Fibroblast of lung (primary cell): ENCODE measurements at regions not wholly inside any gene's neighbourhood (a gene's known extent, or its start where the extent isn't known, plus 50 kb on each side); places are given as distances from the start of the nearest gene placed in this dataset.

Experiments used
- DNase-seq, 2 donors: peaks; one replicate each; pipeline versions ENCODE4 v3.0.0 to v3.0.0-alpha.2; 2010; ENCODE audit warnings: low read depth in 2 of 2
- H2AFZ ChIP-seq: 2 replicates; pipeline ENCODE4 v1.5.1; 2012; ENCODE audit warnings: low read length, control low read depth, inconsistent platforms
- H3K27ac ChIP-seq: 2 replicates; pipeline ENCODE4 v1.5.1; 2011; ENCODE audit warnings: low read length, control low read depth; ENCODE audit not compliant: insufficient read depth
- H3K27me3 ChIP-seq: 2 replicates; pipeline ENCODE4 v1.5.1; 2011; ENCODE audit warnings: mild to moderate bottlenecking, low read length; ENCODE audit not compliant: control insufficient read depth, insufficient read depth
- H3K36me3 ChIP-seq: 2 replicates; pipeline ENCODE4 v1.5.1; 2011; ENCODE audit warnings: low read length; ENCODE audit not compliant: control insufficient read depth, insufficient read depth
- H3K4me1 ChIP-seq: 2 replicates; pipeline ENCODE4 v1.5.1; 2011; ENCODE audit warnings: low read length; ENCODE audit not compliant: control insufficient read depth, insufficient read depth; ENCODE audit errors: extremely low read depth
- H3K4me2 ChIP-seq: 2 replicates; pipeline ENCODE4 v1.5.1; 2011; ENCODE audit warnings: low read length, control low read depth; ENCODE audit not compliant: insufficient read depth; ENCODE audit errors: extremely low read depth
- H3K4me3 ChIP-seq, 4 experiments: fragments of 200-600 bp in 1 of 4; sonication (generic) in 1 of 4; replicated peaks in 1 of 4; 2 replicates each; pipeline ENCODE4 v1.5.1; 2011 to 2016; ENCODE audit warnings: low read length in 4 of 4, low read depth in 3 of 4, mild to moderate bottlenecking in 3 of 4, control low read depth in 2 of 4, inconsistent platforms in 1 of 4, mixed read lengths in 1 of 4; ENCODE audit not compliant: insufficient read depth in 1 of 4; ENCODE audit errors: control extremely low read depth in 1 of 4
- H3K79me2 ChIP-seq: 2 replicates; pipeline ENCODE4 v1.5.1; 2012; ENCODE audit warnings: mild to moderate bottlenecking, low read length, inconsistent platforms; ENCODE audit not compliant: control insufficient read depth, insufficient read depth
- H3K9ac ChIP-seq: 2 replicates; pipeline ENCODE4 v1.5.1; 2011; ENCODE audit warnings: mild to moderate bottlenecking, low read length, control low read depth; ENCODE audit not compliant: insufficient read depth
- H3K9me3 ChIP-seq: 2 replicates; pipeline ENCODE4 v1.5.1; 2012; ENCODE audit warnings: low read depth, low read length; ENCODE audit not compliant: control insufficient read depth, insufficient read depth
- H4K20me1 ChIP-seq: 2 replicates; pipeline ENCODE4 v1.5.1; 2011; ENCODE audit warnings: low read length; ENCODE audit not compliant: control insufficient read depth, insufficient read depth; ENCODE audit errors: extremely low read depth
- CTCF ChIP-seq, 2 donors: IDR thresholded peaks in 1 of 2; conservative IDR thresholded peaks in 1 of 2; 1 replicate in 1 of 2; 2 replicates in 1 of 2; pipeline ENCODE4 v1.5.1; 2011 to 2012; ENCODE audit warnings: low read length in 2 of 2, control low read depth in 1 of 2, inconsistent platforms in 1 of 2, low read depth in 1 of 2, mild to moderate bottlenecking in 1 of 2
- EZH2 ChIP-seq: IDR thresholded peaks from 2 replicates; pipeline ENCODE4 v1.5.1; 2012; ENCODE audit warnings: low read length, control low read depth, mild to moderate bottlenecking; ENCODE audit errors: missing control alignments

GRCh38 chr11:45507916-45508315, 157.5 kb downstream of the CHST1 start:
- no peak for TF ChIP-seq CTCF (conservative IDR thresholded peaks at IDR 0.05 in 1 of 2, IDR thresholded peaks at IDR 0.05 in 1 of 2; ENCODE audit: low read depth in 1 of 2, low read length in 2 of 2)
- no peak for TF ChIP-seq EZH2
- H3K27ac ChIP-seq = no peak overlapping the region

GRCh38 chr11:45503311-45503710, 162.1 kb downstream of the CHST1 start:
- no peak overlapping the region for H3K27ac ChIP-seq
- H3K9ac ChIP-seq = no peak overlapping the region
- DNase-seq = no peak
- no peaks in the 10 kb centered on the region for H4K20me1 ChIP-seq
- no peak overlapping the region for H2AFZ ChIP-seq
- no peak for TF ChIP-seq CTCF (conservative IDR thresholded peaks at IDR 0.05 in 1 of 2, IDR thresholded peaks at IDR 0.05 in 1 of 2; ENCODE audit: low read depth in 1 of 2, low read length in 2 of 2)
- TF ChIP-seq EZH2 = no peak
- no peaks in the 10 kb centered on the region for H3K27me3 ChIP-seq
- no peak overlapping the region for H3K4me3 ChIP-seq
- H3K36me3 ChIP-seq = no peaks in the 10 kb centered on the region
- H3K4me2 ChIP-seq = no peak overlapping the region
- H3K9me3 ChIP-seq = no peaks in the 10 kb centered on the region
- H3K79me2 ChIP-seq = no peaks in the 10 kb centered on the region
- no peaks in the 10 kb centered on the region for H3K4me1 ChIP-seq

More at GRCh38 chr11:45507916-45508315, 157.5 kb downstream of the CHST1 start:
- Histone ChIP-seq H3K4me2 (no peak overlapping the region), H3K4me1 (no peaks in the 10 kb centered on the region), H3K9me3 (no peaks in the 10 kb centered on the region), H3K9ac (no peak overlapping the region), H3K4me3 (no peak overlapping the region), H3K36me3 (no peaks in the 10 kb centered on the region), H3K27me3 (no peaks in the 10 kb centered on the region), H2AFZ (no peak overlapping the region), H4K20me1 (peaks cover 2% of the 10 kb centered on the region), H3K79me2 (no peaks in the 10 kb centered on the region)
- no peak for DNase-seq

GRCh38 chr11:45502226-45502545, 163.2 kb downstream of the CHST1 start:
- Histone ChIP-seq H3K36me3 (no peaks in the 10 kb centered on the region), H2AFZ (no peak overlapping the region), H3K27me3 (no peaks in the 10 kb centered on the region), H3K4me3 (no peak overlapping the region), H3K4me2 (no peak overlapping the region), H4K20me1 (no peaks in the 10 kb centered on the region), H3K79me2 (no peaks in the 10 kb centered on the region), H3K27ac (no peak overlapping the region), H3K9ac (no peak overlapping the region), H3K9me3 (no peaks in the 10 kb centered on the region), H3K4me1 (no peaks in the 10 kb centered on the region)
- TF ChIP-seq EZH2 (no peak), CTCF (conservative IDR thresholded peaks at IDR 0.05 in 1 of 2, IDR thresholded peaks at IDR 0.05 in 1 of 2; ENCODE audit: low read depth in 1 of 2, low read length in 2 of 2) (no peak)
- DNase-seq = no peak
